PC-9 (cell line): ENCODE measurements at regions not wholly inside any gene's neighbourhood (a gene's known extent, or its start where the extent isn't known, plus 50 kb on each side); places are given as distances from the start of the nearest gene placed in this dataset.

Source experiments
- EZH2 ChIP-seq: fragments of 200-600 bp; sonication (generic); IDR thresholded peaks from 2 replicates; pipeline ENCODE4 v1.8.0; 2017; ENCODE audit warnings: antibody characterized with exemption, low read depth
- TF ChIP-seq, protein P1 (sequence below): fragments of 200-600 bp; sonication (generic); conservative IDR thresholded peaks from 2 replicates; pipeline ENCODE4 v1.6.1; 2017; ENCODE audit warnings: mixed run types, antibody characterized with exemption, mild to moderate bottlenecking, moderate library complexity

GRCh38 chr2:228268756-228269155 lies 87.3 kb upstream of the SPHKAP start:
- TF ChIP-seq, protein P1, sequence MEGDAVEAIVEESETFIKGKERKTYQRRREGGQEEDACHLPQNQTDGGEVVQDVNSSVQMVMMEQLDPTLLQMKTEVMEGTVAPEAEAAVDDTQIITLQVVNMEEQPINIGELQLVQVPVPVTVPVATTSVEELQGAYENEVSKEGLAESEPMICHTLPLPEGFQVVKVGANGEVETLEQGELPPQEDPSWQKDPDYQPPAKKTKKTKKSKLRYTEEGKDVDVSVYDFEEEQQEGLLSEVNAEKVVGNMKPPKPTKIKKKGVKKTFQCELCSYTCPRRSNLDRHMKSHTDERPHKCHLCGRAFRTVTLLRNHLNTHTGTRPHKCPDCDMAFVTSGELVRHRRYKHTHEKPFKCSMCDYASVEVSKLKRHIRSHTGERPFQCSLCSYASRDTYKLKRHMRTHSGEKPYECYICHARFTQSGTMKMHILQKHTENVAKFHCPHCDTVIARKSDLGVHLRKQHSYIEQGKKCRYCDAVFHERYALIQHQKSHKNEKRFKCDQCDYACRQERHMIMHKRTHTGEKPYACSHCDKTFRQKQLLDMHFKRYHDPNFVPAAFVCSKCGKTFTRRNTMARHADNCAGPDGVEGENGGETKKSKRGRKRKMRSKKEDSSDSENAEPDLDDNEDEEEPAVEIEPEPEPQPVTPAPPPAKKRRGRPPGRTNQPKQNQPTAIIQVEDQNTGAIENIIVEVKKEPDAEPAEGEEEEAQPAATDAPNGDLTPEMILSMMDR, result no peak
- no peak for TF ChIP-seq EZH2
